Activated B cell treated with CpG ODN at 0.5 μM for 24 hours (primary cell): ENCODE measurements at regions not wholly inside any gene's neighbourhood (a gene's known extent, or its start where the extent isn't known, plus 50 kb on each side); places are given as distances from the start of the nearest gene placed in this dataset.

Source experiments
- ATAC-seq: fragments of 200-7000 bp; cut with Tn5 transposase; one replicate; pipeline ENCODE4 v1.10.0; 2021; ENCODE audit warnings: low read depth, mild to moderate bottlenecking, moderate library complexity
- CTCF ChIA-PET: fragments of 350-600 bp; sonication (Branson Sonifier 250); formaldehyde crosslinking; loops from one replicate; lab custom pipeline; 2021; ENCODE audit warnings: antibody characterized with exemption; lab: Charles Lee
- POLR2A ChIA-PET: fragments of 350-600 bp; sonication (Branson Sonifier 250); formaldehyde crosslinking; loops from one replicate; lab custom pipeline; 2021; ENCODE audit warnings: antibody characterized with exemption; lab: Charles Lee
- DNase-seq: peaks from one replicate; pipeline ENCODE4 v3.0.0; 2022
- H3K27ac Mint-ChIP-seq: one replicate; pipeline ENCODE4 v1.8.0; 2020; ENCODE audit warnings: mixed read lengths
- H3K27me3 Mint-ChIP-seq: one replicate; pipeline ENCODE4 v1.8.0; 2021; ENCODE audit warnings: mixed read lengths
- H3K36me3 Mint-ChIP-seq: one replicate; pipeline ENCODE4 v1.8.0; 2021; ENCODE audit warnings: low read depth, mixed read lengths
- H3K4me1 Mint-ChIP-seq: one replicate; pipeline ENCODE4 v1.8.0; 2021; ENCODE audit warnings: mixed read lengths
- H3K4me3 Mint-ChIP-seq: one replicate; pipeline ENCODE4 v1.8.0; 2020; ENCODE audit warnings: mild to moderate bottlenecking, mixed read lengths
- H3K9me3 Mint-ChIP-seq: one replicate; pipeline ENCODE4 v1.8.0; 2020; ENCODE audit warnings: mixed read lengths
- CTCF ChIP-seq: fragments of 200-600 bp; IDR thresholded peaks from one replicate; pipeline ENCODE4 v1.8.0; 2022; ENCODE audit warnings: antibody characterized with exemption, mild to moderate bottlenecking
- intact Hi-C: fragments of 100-400 bp; cut with micrococcal nuclease; formaldehyde crosslinking; loops from one replicate; pipeline ENCODE4 v1.15.1; 2024

- Mint-ChIP-seq H3K27ac (no peak overlapping the region), H3K9me3 (no peaks in the 10 kb centered on the region), H3K4me3 (no peak overlapping the region), H3K4me1 (no peaks in the 10 kb centered on the region), H3K36me3 (no peaks in the 10 kb centered on the region), H3K27me3 (no peaks in the 10 kb centered on the region)
- no peak for ATAC-seq
- POLR2A ChIA-PET: no interaction called here
- CTCF ChIA-PET: no interaction called here
- DNase-seq: no peak
- TF ChIP-seq CTCF: no peak
- intact Hi-C loops: loop anchor here (5.0 kb wide), 1 partner anchor 590 kb away; no protein-coding TSS in a partner anchor
These were observed 110.3 kb upstream of the TRABD2B start for GRCh38 chr1:48107516-48107915.

GRCh38 chr1:48106049-48106448 is 108.9 kb upstream of the TRABD2B start:
- H3K27ac Mint-ChIP-seq: no peak overlapping the region
- intact Hi-C loops: loop anchor here (5.0 kb wide), 1 partner anchor 591 kb away; no protein-coding TSS in a partner anchor
- ChIA-PET POLR2A (no interaction called here), CTCF (interaction anchor here (1.0 kb wide), 1 partner anchor 98 kb away, joined by 3 read pairs; no protein-coding TSS in a partner anchor)
- TF ChIP-seq CTCF: no peak
- no peaks in the 10 kb centered on the region for H3K36me3 Mint-ChIP-seq
- H3K4me1 Mint-ChIP-seq: no peaks in the 10 kb centered on the region
- H3K9me3 Mint-ChIP-seq: no peaks in the 10 kb centered on the region
- no peak for ATAC-seq
- H3K4me3 Mint-ChIP-seq: no peak overlapping the region
- DNase-seq: no peak
- H3K27me3 Mint-ChIP-seq: no peaks in the 10 kb centered on the region

- no peaks in the 10 kb centered on the region for H3K9me3 Mint-ChIP-seq
- no peak for DNase-seq
- ATAC-seq: no peak
- H3K36me3 Mint-ChIP-seq: no peaks in the 10 kb centered on the region
- POLR2A ChIA-PET: no interaction called here
- H3K27me3 Mint-ChIP-seq: no peaks in the 10 kb centered on the region
- H3K4me3 Mint-ChIP-seq: no peak overlapping the region
- H3K27ac Mint-ChIP-seq: no peak overlapping the region
- intact Hi-C loops: loop anchor here (5.0 kb wide), 1 partner anchor 592 kb away; no protein-coding TSS in a partner anchor
- no peak for TF ChIP-seq CTCF
- CTCF ChIA-PET: interaction anchor here (0.7 to 1.0 kb wide), 2 partner anchors 99 to 395 kb away, joined by 3 to 4 read pairs; no protein-coding TSS in a partner anchor
- no peaks in the 10 kb centered on the region for H3K4me1 Mint-ChIP-seq
These were observed 108.0 kb upstream of the TRABD2B start for GRCh38 chr1:48105165-48105564.

GRCh38 chr1:48103495-48103894 is 106.3 kb upstream of the TRABD2B start:
- Mint-ChIP-seq H3K27ac (no peak overlapping the region), H3K36me3 (no peaks in the 10 kb centered on the region), H3K27me3 (peaks cover 2% of the 10 kb centered on the region), H3K4me1 (no peaks in the 10 kb centered on the region), H3K4me3 (no peak overlapping the region), H3K9me3 (no peaks in the 10 kb centered on the region)
- ATAC-seq: no peak
- DNase-seq: no peak
- TF ChIP-seq CTCF: no peak
- CTCF ChIA-PET: no interaction called here
- intact Hi-C loops: no loop called here
- POLR2A ChIA-PET: no interaction called here

GRCh38 chr1:48102766-48103165 is 105.6 kb upstream of the TRABD2B start:
- no peak for ATAC-seq
- no peak for TF ChIP-seq CTCF
- DNase-seq: no peak
- intact Hi-C loops: no loop called here
- Mint-ChIP-seq H3K36me3 (no peaks in the 10 kb centered on the region), H3K4me3 (no peak overlapping the region), H3K9me3 (no peaks in the 10 kb centered on the region), H3K4me1 (no peaks in the 10 kb centered on the region), H3K27me3 (peaks cover 3% of the 10 kb centered on the region), H3K27ac (no peak overlapping the region)
- ChIA-PET CTCF (no interaction called here), POLR2A (no interaction called here)
